C4-2B (cell line): ENCODE measurements at regions not wholly inside any gene's neighbourhood (a gene's known extent, or its start where the extent isn't known, plus 50 kb on each side); places are given as distances from the start of the nearest gene placed in this dataset.

Experiments
- CTCF ChIP-seq: fragments of 450-650 bp; conservative IDR thresholded peaks from 2 replicates; pipeline ENCODE4 v1.5.1; 2017; ENCODE audit warnings: mild to moderate bottlenecking
- ZFX ChIP-seq: fragments of 450-650 bp; IDR thresholded peaks from 2 replicates; pipeline ENCODE4 v1.6.1; 2017

GRCh38 chr4:41838590-41838989 is 90.1 kb upstream of the PHOX2B start:
- TF ChIP-seq CTCF (no peak), ZFX (no peak)
